H1 (cell line): ENCODE measurements at regions not wholly inside any gene's neighbourhood (a gene's known extent, or its start where the extent isn't known, plus 50 kb on each side); places are given as distances from the start of the nearest gene placed in this dataset.

Source experiments
- CTCF ChIA-PET: fragments of 300-600 bp; sonication (Branson Sonifier 250); formaldehyde crosslinking; loops from one replicate; lab custom pipeline; 2021; ENCODE audit not compliant: partially characterized antibody; lab: Charles Lee
- POLR2A ChIA-PET: fragments of 300-600 bp; sonication (Branson Sonifier 250); formaldehyde crosslinking; loops from one replicate; lab custom pipeline; 2021; ENCODE audit warnings: inconsistent platforms; ENCODE audit not compliant: partially characterized antibody; lab: Charles Lee
- DNase-seq, 2 experiments: peaks; one replicate each; pipeline versions ENCODE4 v3.0.0 to v3.0.0-alpha.2; 2010 to 2022; ENCODE audit warnings: low spot score in 2 of 2, low read depth in 1 of 2, mixed read lengths in 1 of 2
- FAIRE-seq: peaks from 2 replicates; lab custom pipeline; 2011; peaks lifted over from hg19 to GRCh38; lab: Jason Lieb, UNC
- H2AFZ ChIP-seq: 2 replicates; pipeline ENCODE4 v1.8.1; 2012; ENCODE audit warnings: low read length, inconsistent platforms
- H2AK5ac ChIP-seq: 2 replicates; pipeline ENCODE4 v1.6.1; 2013; ENCODE audit warnings: low read depth, low read length
- H2BK120ac ChIP-seq: replicated peaks from 2 replicates; pipeline ENCODE3; 2013; ENCODE audit warnings: low read depth, low read length, inconsistent platforms
- H2BK12ac ChIP-seq: 2 replicates; pipeline ENCODE4 v1.6.1; 2013; ENCODE audit warnings: low read depth, low read length
- H2BK15ac ChIP-seq: 2 replicates; pipeline ENCODE4 v1.6.1; 2013; ENCODE audit warnings: low read length
- H2BK20ac ChIP-seq: 2 replicates; pipeline ENCODE4 v1.6.1; 2013; ENCODE audit warnings: low read length
- H2BK5ac ChIP-seq: 2 replicates; pipeline ENCODE4 v1.6.1; 2013; ENCODE audit warnings: low read depth, low read length
- H3K14ac ChIP-seq: 2 replicates; pipeline ENCODE4 v1.6.1; 2013; ENCODE audit warnings: inconsistent platforms; ENCODE audit not compliant: insufficient read length
- H3K18ac ChIP-seq: 2 replicates; pipeline ENCODE4 v1.6.1; 2013; ENCODE audit warnings: low read length; ENCODE audit errors: extremely low read depth
- H3K23ac ChIP-seq: 2 replicates; pipeline ENCODE4 v1.6.1; 2013; ENCODE audit warnings: inconsistent platforms; ENCODE audit not compliant: insufficient read length
- H3K23me2 ChIP-seq: 2 replicates; pipeline ENCODE4 v1.6.1; 2013; ENCODE audit warnings: low read depth, low read length
- H3K27ac ChIP-seq: 2 replicates; pipeline ENCODE4 v1.6.1; 2011; ENCODE audit warnings: low read depth, low read length, inconsistent platforms
- H3K27me3 ChIP-seq, 4 experiments: replicated peaks in 1 of 4; 1 replicate in 1 of 4; 2 replicates in 3 of 4; pipeline versions ENCODE4 v1.6.1 to v1.8.1; 2011 to 2013; ENCODE audit warnings: low read length in 3 of 4, mild to moderate bottlenecking in 3 of 4, inconsistent platforms in 2 of 4, mixed read lengths in 2 of 4, moderate library complexity in 1 of 4; ENCODE audit not compliant: control insufficient read depth in 3 of 4, insufficient read depth in 3 of 4; ENCODE audit errors: extremely low read depth in 1 of 4
- H3K36me3 ChIP-seq, 4 experiments: 2 replicates each; pipeline versions ENCODE4 v1.6.1 to v1.8.1; 2011 to 2013; ENCODE audit warnings: mild to moderate bottlenecking in 4 of 4, low read length in 3 of 4, moderate library complexity in 2 of 4, control low read depth in 1 of 4, inconsistent platforms in 1 of 4; ENCODE audit not compliant: insufficient read depth in 4 of 4, control insufficient read depth in 2 of 4
- H3K4ac ChIP-seq: replicated peaks from 2 replicates; pipeline ENCODE3; 2013; ENCODE audit warnings: low read length, low read depth, mixed read lengths, inconsistent platforms; ENCODE audit not compliant: insufficient read length
- H3K4me1 ChIP-seq, 4 experiments: replicated peaks in 1 of 4; 1 replicate in 1 of 4; 2 replicates in 3 of 4; pipeline versions ENCODE4 v1.6.1 to v1.8.1; 2011 to 2013; ENCODE audit warnings: low read length in 3 of 4, inconsistent platforms in 2 of 4, mixed read lengths in 1 of 4; ENCODE audit not compliant: insufficient read depth in 4 of 4, control insufficient read depth in 3 of 4
- H3K4me2 ChIP-seq, 2 experiments: 2 replicates each; pipeline versions ENCODE4 v1.6.1 to v1.8.1; 2011 to 2013; ENCODE audit warnings: low read depth in 2 of 2, low read length in 2 of 2, control low read depth in 1 of 2, inconsistent platforms in 1 of 2, mild to moderate bottlenecking in 1 of 2; ENCODE audit not compliant: insufficient read depth in 1 of 2
- H3K4me3 ChIP-seq, 4 experiments: fragments of 200-600, 300-600 bp in 1 of 4; sonication (generic), shearing (Covaris generic), sonication (Bioruptor Twin) in 1 of 4; 2 replicates each; pipeline versions ENCODE4 v1.5.1 to v1.8.1; 2011 to 2016; ENCODE audit warnings: low read length in 4 of 4, low read depth in 3 of 4, control low read depth in 2 of 4, inconsistent platforms in 2 of 4, mild to moderate bottlenecking in 2 of 4, mixed read lengths in 1 of 4, moderate library complexity in 1 of 4; ENCODE audit not compliant: insufficient read depth in 2 of 4; ENCODE audit errors: extremely low read depth in 1 of 4
- H3K56ac ChIP-seq: replicated peaks from 2 replicates; pipeline ENCODE3; 2013; ENCODE audit warnings: low read depth, mild to moderate bottlenecking, mixed read lengths, low read length, inconsistent platforms; ENCODE audit not compliant: insufficient read length
- H3K79me1 ChIP-seq: 2 replicates; pipeline ENCODE4 v1.6.1; 2013; ENCODE audit warnings: low read depth, low read length, control low read depth
- H3K79me2 ChIP-seq, 2 experiments: 2 replicates each; pipeline versions ENCODE4 v1.6.1 to v1.8.1; 2012 to 2013; ENCODE audit warnings: low read length in 2 of 2, mild to moderate bottlenecking in 2 of 2, inconsistent platforms in 1 of 2; ENCODE audit not compliant: insufficient read depth in 2 of 2, control insufficient read depth in 1 of 2
- H3K9ac ChIP-seq, 4 experiments: replicated peaks in 1 of 4; 1 replicate in 1 of 4; 2 replicates in 3 of 4; pipeline versions ENCODE4 v1.6.1 to v1.8.1; 2011 to 2013; ENCODE audit warnings: low read depth in 3 of 4, low read length in 3 of 4, control low read depth in 2 of 4, mild to moderate bottlenecking in 2 of 4, moderate library complexity in 2 of 4, inconsistent platforms in 1 of 4; ENCODE audit errors: extremely low read depth in 1 of 4
- H3K9me3 ChIP-seq, 2 experiments: 2 replicates each; pipeline versions ENCODE4 v1.6.1 to v1.8.1; 2012 to 2013; ENCODE audit warnings: mild to moderate bottlenecking in 2 of 2, moderate library complexity in 2 of 2, control low read depth in 1 of 2, inconsistent platforms in 1 of 2, low read depth in 1 of 2, low read length in 1 of 2, mixed read lengths in 1 of 2; ENCODE audit not compliant: insufficient read depth in 2 of 2
- H4K20me1 ChIP-seq, 2 experiments: replicated peaks in 1 of 2; 2 replicates each; pipeline versions ENCODE3 to v1.8.1; 2011 to 2013; ENCODE audit warnings: inconsistent platforms in 2 of 2, low read length in 2 of 2, mild to moderate bottlenecking in 1 of 2; ENCODE audit not compliant: insufficient read depth in 2 of 2, control insufficient read depth in 1 of 2
- H4K5ac ChIP-seq: 2 replicates; pipeline ENCODE4 v1.6.1; 2013; ENCODE audit warnings: low read length, low read depth, mixed read lengths, inconsistent platforms; ENCODE audit not compliant: insufficient read length
- H4K8ac ChIP-seq: 2 replicates; pipeline ENCODE4 v1.8.0; 2013; ENCODE audit warnings: mild to moderate bottlenecking, moderate library complexity, low read length, inconsistent platforms; ENCODE audit not compliant: insufficient read depth; ENCODE audit errors: extremely low read depth
- H4K91ac ChIP-seq: replicated peaks from 2 replicates; pipeline ENCODE3; 2013; ENCODE audit warnings: low read length, mixed read lengths, inconsistent platforms; ENCODE audit not compliant: insufficient read length
- BACH1 ChIP-seq: IDR thresholded peaks from 2 replicates; pipeline ENCODE4 v1.6.1; 2012; ENCODE audit warnings: low read length, improper control_type of control experiment
- PHF8 ChIP-seq: fragments of 200-600 bp; sonication (generic); conservative IDR thresholded peaks from 2 replicates; pipeline ENCODE4 v1.7.1; 2012; ENCODE audit warnings: low read depth, mild to moderate bottlenecking, inconsistent platforms, low read length, moderate library complexity
- POLR2AphosphoS5 ChIP-seq: IDR thresholded peaks from 2 replicates; pipeline ENCODE4 v1.6.1; 2011; ENCODE audit warnings: low read depth, low read length
- WGBS, 2 experiments: shearing (Covaris generic) in 1 of 2; methylation state at CpG; one replicate each; pipeline versions ENCODE4 v1.1.6 to v1.1.7; 2013 to 2015; ENCODE audit warnings: low lambda C conversion rate in 2 of 2, mixed read lengths in 2 of 2, inconsistent platforms in 1 of 2, low coverage in 1 of 2, missing lambda C conversion rate in 1 of 2; ENCODE audit not compliant: insufficient replicate concordance in 2 of 2, insufficient coverage in 1 of 2, insufficient read length in 1 of 2; ENCODE audit errors: extremely low coverage in 1 of 2, missing lambda C conversion rate in 1 of 2; 5-methylcytosine and 5-hydroxymethylcytosine counted together

- Histone ChIP-seq H3K4me1 (no peaks in the 10 kb centered on the region), H3K79me1 (no peaks in the 10 kb centered on the region), H2BK120ac (no peak overlapping the region), H4K20me1 (no peaks in the 10 kb centered on the region), H3K4ac (no peak overlapping the region), H4K8ac (no peak overlapping the region), H3K18ac (no peak overlapping the region), H3K79me2 (no peaks in the 10 kb centered on the region), H2AK5ac (no peak overlapping the region), H3K4me2 (no peak overlapping the region), H3K9me3 (peaks cover 6 to 9% of the 10 kb centered on the region in 2 experiments; a peak in 3 of 4 replicates), H3K56ac (no peak overlapping the region), H3K9ac (no peak overlapping the region), H3K36me3 (no peaks in the 10 kb centered on the region), H2BK5ac (no peak overlapping the region), H4K91ac (no peak overlapping the region), H2AFZ (no peak overlapping the region), H3K27me3 (no peaks in the 10 kb centered on the region), H3K23me2 (no peaks in the 10 kb centered on the region), H3K14ac (no peak overlapping the region), H3K4me3 (no peak overlapping the region), H2BK15ac (no peak overlapping the region), H3K27ac (no peak overlapping the region), H4K5ac (no peak overlapping the region), H3K23ac (no peak overlapping the region), H2BK20ac (no peak overlapping the region), H2BK12ac (no peak overlapping the region)
- CTCF ChIA-PET = no interaction called here
- no peak for DNase-seq
- no peak for FAIRE-seq
- POLR2A ChIA-PET = no interaction called here
- WGBS, 2 experiments = 94% methylated on average over 3 of the region's 3 CpGs; no CpG with 5 or more reads in 1 of the 2 experiments
- TF ChIP-seq PHF8 (no peak), POLR2AphosphoS5 (no peak), BACH1 (no peak)
Observed at GRCh38 chr10:8640301-8640700, 585.8 kb downstream of the GATA3 start.
